ENCODE measurements at regions not wholly inside any gene's neighbourhood (a gene's known extent, or its start where the extent isn't known, plus 50 kb on each side); places are given as distances from the start of the nearest gene placed in this dataset.

DNA sequence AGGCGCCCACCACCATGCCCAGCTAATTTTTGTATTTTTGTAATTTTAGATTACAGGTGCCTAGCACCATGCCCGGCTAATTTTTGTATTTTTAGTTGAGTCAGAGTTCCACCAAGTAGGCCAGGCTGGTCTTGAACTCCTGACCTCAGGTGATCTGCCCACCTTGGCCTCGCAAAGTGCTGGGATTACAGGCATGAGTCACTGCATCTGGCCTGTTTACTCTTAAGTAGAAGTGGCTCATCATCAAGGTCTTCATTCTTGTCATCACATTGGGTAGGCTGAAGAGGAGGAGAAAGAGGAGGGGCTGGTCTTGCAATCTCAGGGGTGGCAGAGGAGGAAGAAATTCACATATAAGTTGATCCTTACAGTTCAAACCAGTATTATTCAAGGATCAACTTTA lies 152.4 kb upstream of the ATP2B1 start:
- TF ChIP-seq POLR2AphosphoS5 (IDR thresholded peaks at IDR 0.05) = no peak
- TF ChIP-seq EP300 (IDR thresholded peaks at IDR 0.05) = no peak
- TF ChIP-seq POLR2A (IDR thresholded peaks at IDR 0.05) = no peak
- H3K4me3 ChIP-seq = no peak overlapping the region
- no peaks in the 10 kb centered on the region for H3K36me3 ChIP-seq
- no peaks in the 10 kb centered on the region for H3K9me3 ChIP-seq
- no peaks in the 10 kb centered on the region for H3K4me1 ChIP-seq
- no peak for DNase-seq
- 78 to 95% (median 90%) methylated on average over 3 of the region's 3 CpGs for WGBS, 5 donors
- no peak overlapping the region for H3K27ac ChIP-seq
- intact Hi-C loops (cut with DNase I; ENCODE audit: low total_unique reads) = no loop called here
- H3K27me3 ChIP-seq = no peaks in the 10 kb centered on the region

- H3K27me3 ChIP-seq = no peaks in the 10 kb centered on the region
- 0 to 29% (median 0%) methylated on average over 1 of the region's 1 CpG for WGBS, 5 donors
- H3K36me3 ChIP-seq = no peaks in the 10 kb centered on the region
- intact Hi-C loops (cut with DNase I; ENCODE audit: low total_unique reads) = no loop called here
- TF ChIP-seq CTCF (IDR thresholded peaks at IDR 0.05) = no peak
- TF ChIP-seq POLR2AphosphoS5 (IDR thresholded peaks at IDR 0.05) = no peak
- TF ChIP-seq EP300 (IDR thresholded peaks at IDR 0.05) = no peak
- TF ChIP-seq POLR2A (IDR thresholded peaks at IDR 0.05) = no peak
- no peaks in the 10 kb centered on the region for H3K4me1 ChIP-seq
- DNase-seq = no peak
- no peak overlapping the region for H3K4me3 ChIP-seq
- no peaks in the 10 kb centered on the region for H3K9me3 ChIP-seq
- H3K27ac ChIP-seq = no peak overlapping the region
Measured at GRCh38 chr12:89859508-89860220, 151.0 kb upstream of the ATP2B1 start.

DNA sequence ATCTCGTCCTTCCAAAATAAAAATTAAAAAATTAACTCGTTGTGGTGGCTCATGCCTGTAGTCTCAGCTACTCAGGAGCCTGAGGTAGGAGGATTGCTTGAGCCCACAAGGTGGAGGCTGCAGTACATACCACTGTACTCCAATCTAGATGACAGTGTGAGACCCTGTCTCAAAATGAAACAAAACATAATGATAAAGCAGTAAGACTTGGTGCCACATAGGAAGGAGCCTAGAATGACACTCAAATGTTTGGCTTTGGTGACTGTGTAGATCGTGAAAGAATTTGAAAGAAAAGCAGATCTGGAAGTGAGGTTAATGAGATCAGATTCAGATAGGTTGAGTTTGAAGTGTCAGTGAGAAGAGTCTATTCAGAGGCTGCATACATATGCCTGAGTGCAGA lies 150.1 kb upstream of the ATP2B1 start:
- no peak for DNase-seq
- Histone ChIP-seq H3K9me3 (no peaks in the 10 kb centered on the region), H3K27ac (no peak overlapping the region), H3K4me3 (no peak overlapping the region), H3K27me3 (no peaks in the 10 kb centered on the region), H3K4me1 (no peaks in the 10 kb centered on the region), H3K36me3 (no peaks in the 10 kb centered on the region)
- intact Hi-C loops (cut with DNase I; ENCODE audit: low total_unique reads) = no loop called here
- TF ChIP-seq POLR2AphosphoS5 (IDR thresholded peaks at IDR 0.05) (no peak), CTCF (IDR thresholded peaks at IDR 0.05) (no peak), EP300 (IDR thresholded peaks at IDR 0.05) (no peak), POLR2A (IDR thresholded peaks at IDR 0.05) (no peak)
- 64 to 91% (median 83%) methylated on average over 3 of the region's 3 CpGs for WGBS, 5 donors

GRCh38 chr12:89857652-89858274 lies 149.1 kb upstream of the ATP2B1 start:
- 93 to 96% (median 94%) methylated on average over 6 of the region's 6 CpGs for WGBS, 5 donors
- Histone ChIP-seq H3K36me3 (no peaks in the 10 kb centered on the region), H3K9me3 (no peaks in the 10 kb centered on the region), H3K4me3 (no peak overlapping the region), H3K27ac (no peak overlapping the region), H3K27me3 (no peaks in the 10 kb centered on the region), H3K4me1 (no peaks in the 10 kb centered on the region)
- intact Hi-C loops (cut with DNase I; ENCODE audit: low total_unique reads) = no loop called here
- no peak for TF ChIP-seq CTCF (IDR thresholded peaks at IDR 0.05)
- TF ChIP-seq POLR2A (IDR thresholded peaks at IDR 0.05) = no peak
- TF ChIP-seq EP300 (IDR thresholded peaks at IDR 0.05) = no peak
- TF ChIP-seq POLR2AphosphoS5 (IDR thresholded peaks at IDR 0.05) = no peak
- DNase-seq = no peak

DNA sequence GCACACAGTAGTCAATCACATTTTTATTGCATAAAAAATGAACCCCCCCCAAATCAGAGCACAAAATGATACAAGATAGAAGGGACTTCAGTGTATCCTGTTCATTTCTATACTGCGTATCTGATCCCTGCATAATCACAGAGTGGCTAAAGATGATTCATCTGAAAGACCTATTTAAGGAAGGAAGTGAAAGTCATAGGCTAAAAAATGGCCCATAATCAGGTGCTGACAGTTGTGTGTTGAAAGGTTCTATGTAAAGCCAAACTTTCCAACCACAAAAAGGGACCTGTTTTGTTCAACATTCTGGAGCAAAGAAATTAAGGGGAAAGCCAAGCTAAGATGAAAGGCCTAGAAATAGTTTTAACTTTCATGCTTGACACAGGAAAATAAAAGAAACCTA lies 147.8 kb upstream of the ATP2B1 start:
- no peaks in the 10 kb centered on the region for H3K36me3 ChIP-seq
- no peaks in the 10 kb centered on the region for H3K27me3 ChIP-seq
- no peaks in the 10 kb centered on the region for H3K9me3 ChIP-seq
- no peak overlapping the region for H3K27ac ChIP-seq
- intact Hi-C loops (cut with DNase I; ENCODE audit: low total_unique reads) = no loop called here
- no peaks in the 10 kb centered on the region for H3K4me1 ChIP-seq
- DNase-seq = peak in 1 of 2 donors; percentile 42
- 72 to 84% (median 79%) methylated on average over 1 of the region's 1 CpG for WGBS, 5 donors
- H3K4me3 ChIP-seq = no peak overlapping the region
- TF ChIP-seq CTCF (IDR thresholded peaks at IDR 0.05) = no peak
- no peak for TF ChIP-seq POLR2A (IDR thresholded peaks at IDR 0.05)
- no peak for TF ChIP-seq POLR2AphosphoS5 (IDR thresholded peaks at IDR 0.05)
- no peak for TF ChIP-seq EP300 (IDR thresholded peaks at IDR 0.05)

Measured in stomach (tissue), 8 donors.